Osteocyte (in vitro differentiated cells): ENCODE measurements at regions not wholly inside any gene's neighbourhood (a gene's known extent, or its start where the extent isn't known, plus 50 kb on each side); places are given as distances from the start of the nearest gene placed in this dataset.
"Not testable (repeated sequence)": the region's sequence is repeated elsewhere in the genome, so short reads cannot be mapped to it uniquely, and the experiment has no call there.

Experiments used
- DNase-seq: peaks from one replicate; pipeline ENCODE4 v3.0.0; 2021; ENCODE audit warnings: mixed read lengths; ENCODE audit not compliant: unreplicated experiment; ENCODE audit errors: extremely low spot score
- H3K27ac Mint-ChIP-seq: one replicate; pipeline ENCODE4 v1.8.0; 2021; ENCODE audit warnings: mild to moderate bottlenecking, mixed read lengths; ENCODE audit not compliant: unreplicated experiment
- H3K27me3 Mint-ChIP-seq: one replicate; pipeline ENCODE4 v1.8.0; 2021; ENCODE audit warnings: mixed read lengths; ENCODE audit not compliant: unreplicated experiment
- H3K36me3 Mint-ChIP-seq: one replicate; pipeline ENCODE4 v1.8.0; 2021; ENCODE audit warnings: mixed read lengths; ENCODE audit not compliant: unreplicated experiment
- H3K4me1 Mint-ChIP-seq: one replicate; pipeline ENCODE4 v1.8.0; 2021; ENCODE audit warnings: mixed read lengths; ENCODE audit not compliant: unreplicated experiment
- H3K4me3 Mint-ChIP-seq: one replicate; pipeline ENCODE4 v1.8.0; 2021; ENCODE audit warnings: mild to moderate bottlenecking, moderate library complexity, mixed read lengths; ENCODE audit not compliant: unreplicated experiment
- H3K9me3 Mint-ChIP-seq: one replicate; pipeline ENCODE4 v1.8.0; 2021; ENCODE audit warnings: mixed read lengths; ENCODE audit not compliant: unreplicated experiment
- CTCF ChIP-seq: fragments of 200-600 bp; sonication (generic); IDR thresholded peaks from 2 replicates; pipeline ENCODE4 v1.5.0; 2021; ENCODE audit warnings: antibody characterized with exemption, mild to moderate bottlenecking, moderate library complexity

DNA sequence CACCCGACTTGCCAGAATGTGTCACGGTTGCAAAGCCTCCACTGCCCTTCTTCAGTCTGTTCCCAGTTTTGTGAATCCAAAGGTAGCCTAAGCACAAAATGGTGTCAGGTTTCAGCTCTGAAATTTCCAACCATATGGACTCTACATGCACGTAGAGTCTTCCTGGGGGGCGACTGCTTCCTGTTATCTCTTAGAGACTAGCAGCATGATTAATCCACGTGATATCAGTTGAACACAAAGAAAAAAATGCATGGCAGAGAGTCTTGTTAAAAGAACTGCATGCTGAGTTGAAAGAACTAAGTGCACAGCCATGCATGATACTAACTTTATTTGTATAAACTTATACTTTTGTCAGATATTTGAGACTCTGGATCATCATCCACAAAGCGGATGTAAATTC, 404.4 kb downstream of the SOCS6 start:
- H3K27me3 Mint-ChIP-seq: no peaks in the 10 kb centered on the region

GRCh38 chr18:70689765-70690164, 400.9 kb downstream of the SOCS6 start:
- H3K9me3 Mint-ChIP-seq, H3K27me3 Mint-ChIP-seq, DNase-seq, H3K36me3 Mint-ChIP-seq, H3K4me3 Mint-ChIP-seq, H3K27ac Mint-ChIP-seq, H3K4me1 Mint-ChIP-seq: not testable (repeated sequence)

More for the DNA sequence above, 404.4 kb downstream of the SOCS6 start:
- no peak overlapping the region for H3K4me3 Mint-ChIP-seq
- H3K27ac Mint-ChIP-seq: no peak overlapping the region
- H3K4me1 Mint-ChIP-seq: no peaks in the 10 kb centered on the region
- no peak for TF ChIP-seq CTCF
- DNase-seq: no peak
- no peaks in the 10 kb centered on the region for H3K36me3 Mint-ChIP-seq
- H3K9me3 Mint-ChIP-seq: no peaks in the 10 kb centered on the region

- DNase-seq: no peak
- Mint-ChIP-seq H3K9me3 (peaks cover 4% of the 10 kb centered on the region), H3K27ac (no peak overlapping the region), H3K27me3 (no peaks in the 10 kb centered on the region), H3K4me3 (no peak overlapping the region), H3K4me1 (no peaks in the 10 kb centered on the region), H3K36me3 (no peaks in the 10 kb centered on the region)
- TF ChIP-seq CTCF: no peak
Measured at GRCh38 chr18:70688286-70688685, 399.4 kb downstream of the SOCS6 start.

DNA sequence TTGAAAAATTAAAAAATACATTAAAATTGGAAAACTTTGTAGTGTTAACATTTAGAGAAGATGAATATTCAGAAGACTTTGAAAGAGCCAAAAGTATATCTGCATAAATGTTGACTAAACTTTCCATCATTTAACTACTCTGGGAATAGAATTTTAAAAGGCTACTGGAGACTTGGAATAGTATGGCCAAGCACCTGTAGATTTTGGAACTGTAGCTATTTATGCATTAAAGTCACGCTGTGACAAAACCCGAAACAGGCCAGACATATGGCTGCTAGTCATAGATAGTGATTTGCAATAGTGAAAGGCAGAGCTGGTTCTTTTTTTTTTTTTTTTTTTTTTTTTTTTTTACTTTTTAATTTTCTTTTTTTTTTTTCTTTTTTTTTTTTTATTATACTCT, 396.0 kb downstream of the SOCS6 start:
- TF ChIP-seq CTCF: no peak
- Mint-ChIP-seq H3K4me3 (no peak overlapping the region), H3K27me3 (no peaks in the 10 kb centered on the region), H3K36me3 (no peaks in the 10 kb centered on the region), H3K4me1 (no peaks in the 10 kb centered on the region), H3K27ac (no peak overlapping the region), H3K9me3 (peaks cover 4% of the 10 kb centered on the region)
- DNase-seq: no peak

GRCh38 chr18:70683263-70683662, 394.4 kb downstream of the SOCS6 start:
- H3K9me3 Mint-ChIP-seq: peaks cover 4% of the 10 kb centered on the region
- no peak for TF ChIP-seq CTCF
- no peak overlapping the region for H3K27ac Mint-ChIP-seq
- no peaks in the 10 kb centered on the region for H3K36me3 Mint-ChIP-seq
- H3K4me1 Mint-ChIP-seq: no peaks in the 10 kb centered on the region
- no peaks in the 10 kb centered on the region for H3K27me3 Mint-ChIP-seq
- H3K4me3 Mint-ChIP-seq: no peak overlapping the region
- no peak for DNase-seq

DNA sequence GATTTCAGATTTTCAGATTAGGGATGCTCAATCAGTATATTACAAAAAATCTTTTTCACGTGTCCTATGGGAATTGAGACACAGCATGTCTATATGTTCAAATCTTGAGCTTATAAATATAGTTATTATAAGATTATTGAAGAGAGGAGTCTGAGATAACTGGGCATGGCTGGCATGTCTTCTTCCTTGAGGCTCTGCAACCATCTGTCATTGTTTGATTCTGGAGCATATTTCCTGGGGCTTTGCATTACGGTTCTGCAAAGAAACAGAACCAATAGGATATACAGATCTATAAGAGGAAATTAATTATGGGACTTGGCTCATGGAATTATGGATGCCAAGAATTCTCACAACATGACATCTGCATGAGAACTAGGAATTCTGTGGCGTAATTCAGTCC, 386.1 kb downstream of the SOCS6 start:
- H3K9me3 Mint-ChIP-seq: no peaks in the 10 kb centered on the region
- TF ChIP-seq CTCF: no peak
- H3K27me3 Mint-ChIP-seq: no peaks in the 10 kb centered on the region
- no peak for DNase-seq
- no peak overlapping the region for H3K4me3 Mint-ChIP-seq
- no peak overlapping the region for H3K27ac Mint-ChIP-seq
- H3K36me3 Mint-ChIP-seq: no peaks in the 10 kb centered on the region
- H3K4me1 Mint-ChIP-seq: no peaks in the 10 kb centered on the region
